ENCODE measurements at regions not wholly inside any gene's neighbourhood (a gene's known extent, or its start where the extent isn't known, plus 50 kb on each side); places are given as distances from the start of the nearest gene placed in this dataset.

DNA sequence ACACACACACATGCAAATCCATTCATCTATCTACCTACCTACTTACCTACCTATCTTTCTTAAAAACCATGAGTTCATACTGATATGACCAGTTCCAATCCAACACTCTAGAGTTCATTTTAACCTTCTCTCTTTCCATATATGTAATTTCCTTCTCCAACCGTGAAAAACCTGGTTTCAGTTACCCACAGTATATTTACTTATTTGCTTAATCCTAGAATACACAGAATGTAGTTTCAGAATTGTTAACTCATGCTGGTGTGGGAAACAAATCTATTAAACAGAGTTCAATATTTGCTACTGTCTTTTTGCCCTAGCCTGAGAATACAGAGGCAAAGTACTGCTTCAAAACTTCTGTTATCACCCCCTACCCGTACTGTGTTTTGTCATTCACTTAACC lies 101.3 kb downstream of the RRM1 start (continued):
- TF ChIP-seq ZNF274 (IDR thresholded peaks at IDR 0.05; ENCODE audit: low read depth, low read length) (no peak), EGR1 (IDR thresholded peaks at IDR 0.05; ENCODE audit: low read depth) (no peak), SIN3A (IDR thresholded peaks at IDR 0.05; ENCODE audit: low read depth) (no peak), ELF1 (IDR thresholded peaks at IDR 0.05; ENCODE audit: borderline replicate concordance, low read depth) (no peak), EZH2 (IDR thresholded peaks at IDR 0.05) (no peak)
- TF ChIP-seq, protein P1, sequence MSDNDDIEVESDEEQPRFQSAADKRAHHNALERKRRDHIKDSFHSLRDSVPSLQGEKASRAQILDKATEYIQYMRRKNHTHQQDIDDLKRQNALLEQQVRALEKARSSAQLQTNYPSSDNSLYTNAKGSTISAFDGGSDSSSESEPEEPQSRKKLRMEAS (IDR thresholded peaks at IDR 0.05), result no peak

DNA sequence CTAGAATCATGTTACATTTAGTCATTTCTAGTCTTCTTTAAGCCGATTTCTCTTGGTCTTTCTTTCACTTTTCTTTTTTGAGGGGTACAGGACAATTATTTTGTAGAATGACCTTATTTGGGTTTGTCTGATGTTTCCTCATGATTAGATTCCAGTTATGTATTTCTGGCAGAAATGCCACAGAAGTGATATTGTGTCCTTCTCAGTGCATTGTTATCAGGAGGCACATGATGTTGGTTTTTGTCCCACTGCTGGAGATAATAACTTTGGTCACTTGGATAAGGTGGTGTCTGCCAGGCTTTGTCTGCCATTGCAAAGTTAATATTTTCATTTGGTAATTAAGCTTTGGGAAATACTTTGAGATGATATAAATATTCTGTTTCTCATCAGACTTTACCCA lies 100.3 kb downstream of the RRM1 start:
- no peak overlapping the region for H3K27ac ChIP-seq (ENCODE audit: low read depth, low read length)
- no peak overlapping the region for H2AFZ ChIP-seq (ENCODE audit: low read depth, low read length, poor library complexity, severe bottlenecking)
- H3K9ac ChIP-seq (ENCODE audit: low read length), result no peak overlapping the region
- ATAC-seq (no peak), DNase-seq (ENCODE audit: low read depth, low spot score) (no peak)
- TF ChIP-seq CEBPB (IDR thresholded peaks at IDR 0.05; ENCODE audit: low read depth), result no peak
- TF ChIP-seq ZNF274 (IDR thresholded peaks at IDR 0.05; ENCODE audit: low read depth, low read length), result no peak
- TF ChIP-seq, protein P2, sequence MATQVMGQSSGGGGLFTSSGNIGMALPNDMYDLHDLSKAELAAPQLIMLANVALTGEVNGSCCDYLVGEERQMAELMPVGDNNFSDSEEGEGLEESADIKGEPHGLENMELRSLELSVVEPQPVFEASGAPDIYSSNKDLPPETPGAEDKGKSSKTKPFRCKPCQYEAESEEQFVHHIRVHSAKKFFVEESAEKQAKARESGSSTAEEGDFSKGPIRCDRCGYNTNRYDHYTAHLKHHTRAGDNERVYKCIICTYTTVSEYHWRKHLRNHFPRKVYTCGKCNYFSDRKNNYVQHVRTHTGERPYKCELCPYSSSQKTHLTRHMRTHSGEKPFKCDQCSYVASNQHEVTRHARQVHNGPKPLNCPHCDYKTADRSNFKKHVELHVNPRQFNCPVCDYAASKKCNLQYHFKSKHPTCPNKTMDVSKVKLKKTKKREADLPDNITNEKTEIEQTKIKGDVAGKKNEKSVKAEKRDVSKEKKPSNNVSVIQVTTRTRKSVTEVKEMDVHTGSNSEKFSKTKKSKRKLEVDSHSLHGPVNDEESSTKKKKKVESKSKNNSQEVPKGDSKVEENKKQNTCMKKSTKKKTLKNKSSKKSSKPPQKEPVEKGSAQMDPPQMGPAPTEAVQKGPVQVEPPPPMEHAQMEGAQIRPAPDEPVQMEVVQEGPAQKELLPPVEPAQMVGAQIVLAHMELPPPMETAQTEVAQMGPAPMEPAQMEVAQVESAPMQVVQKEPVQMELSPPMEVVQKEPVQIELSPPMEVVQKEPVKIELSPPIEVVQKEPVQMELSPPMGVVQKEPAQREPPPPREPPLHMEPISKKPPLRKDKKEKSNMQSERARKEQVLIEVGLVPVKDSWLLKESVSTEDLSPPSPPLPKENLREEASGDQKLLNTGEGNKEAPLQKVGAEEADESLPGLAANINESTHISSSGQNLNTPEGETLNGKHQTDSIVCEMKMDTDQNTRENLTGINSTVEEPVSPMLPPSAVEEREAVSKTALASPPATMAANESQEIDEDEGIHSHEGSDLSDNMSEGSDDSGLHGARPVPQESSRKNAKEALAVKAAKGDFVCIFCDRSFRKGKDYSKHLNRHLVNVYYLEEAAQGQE (IDR thresholded peaks at IDR 0.05; ENCODE audit: low read depth), result no peak
- TF ChIP-seq CBX3 (IDR thresholded peaks at IDR 0.05; ENCODE audit: low read depth), result no peak
- TF ChIP-seq ZFX (IDR thresholded peaks at IDR 0.05), result no peak
- TF ChIP-seq ELF1 (IDR thresholded peaks at IDR 0.05; ENCODE audit: borderline replicate concordance, low read depth), result no peak
- TF ChIP-seq EZH2 (IDR thresholded peaks at IDR 0.05), result no peak
- no peak for TF ChIP-seq TCF7L2 (IDR thresholded peaks at IDR 0.05; ENCODE audit: borderline replicate concordance, extremely low read depth, insufficient read depth, insufficient read length)
- no peak for TF ChIP-seq POLR2A (IDR thresholded peaks at IDR 0.05; ENCODE audit: borderline replicate concordance, extremely low read depth, insufficient read depth, insufficient read length)
- TF ChIP-seq POLR2AphosphoS5 (IDR thresholded peaks at IDR 0.05; ENCODE audit: low read depth, low read length), result no peak
- ChIA-PET RAD21 (ENCODE audit: low non-redundant PET in 1 of 2, low total read pairs in 2 of 2, uncharacterized antibody in 2 of 2, unreplicated experiment in 2 of 2) (no interaction called here), POLR2A (no interaction called here), CTCF (no interaction called here)
- H3K9me3 ChIP-seq (ENCODE audit: control insufficient read depth in 1 of 2, insufficient read depth in 1 of 2, low read depth in 1 of 2, low read length in 2 of 2), result no peaks in the 10 kb centered on the region
- no peaks in the 10 kb centered on the region for H4K20me1 ChIP-seq (ENCODE audit: insufficient read depth)
- BruUV-seq (replicated peaks), result no TSS peak
- no peaks in the 10 kb centered on the region for H3K79me2 ChIP-seq (ENCODE audit: insufficient read depth, low read length)
- no peak overlapping the region for H3K4me2 ChIP-seq (ENCODE audit: low read length)
- no peaks in the 10 kb centered on the region for H3K9me2 ChIP-seq (ENCODE audit: insufficient read depth)
- no peaks in the 10 kb centered on the region for H3K36me3 ChIP-seq (ENCODE audit: control insufficient read depth in 1 of 2, insufficient read depth in 2 of 2, low read length in 2 of 2)
- intact Hi-C loops (cut with micrococcal nuclease), result no loop called here
- no peaks in the 10 kb centered on the region for H3K4me1 ChIP-seq (ENCODE audit: control insufficient read depth in 1 of 2, insufficient read depth in 2 of 2, low read length in 2 of 2)
- no peak overlapping the region for H3K4me3 ChIP-seq (replicated peaks in 1 of 2; ENCODE audit: low read depth in 1 of 2, low read length in 2 of 2)
- no peaks in the 10 kb centered on the region for H3K27me3 ChIP-seq (ENCODE audit: insufficient read depth, low read length)
